C4-2B (cell line): ENCODE measurements at regions not wholly inside any gene's neighbourhood (a gene's known extent, or its start where the extent isn't known, plus 50 kb on each side); places are given as distances from the start of the nearest gene placed in this dataset.
"Not testable (repeated sequence)": the region's sequence is repeated elsewhere in the genome, so short reads cannot be mapped to it uniquely, and the experiment has no call there.

Source experiments
- H3K27ac ChIP-seq: fragments of 450-650 bp; 2 replicates; pipeline ENCODE4 v1.5.1; 2017
- ZFX ChIP-seq: fragments of 450-650 bp; IDR thresholded peaks from 2 replicates; pipeline ENCODE4 v1.6.1; 2017
- TF ChIP-seq, protein P1 (sequence below): fragments of 450-650 bp; conservative IDR thresholded peaks from 2 replicates; pipeline ENCODE4 v1.5.1; 2017; ENCODE audit warnings: mild to moderate bottlenecking

- TF ChIP-seq, protein P1, sequence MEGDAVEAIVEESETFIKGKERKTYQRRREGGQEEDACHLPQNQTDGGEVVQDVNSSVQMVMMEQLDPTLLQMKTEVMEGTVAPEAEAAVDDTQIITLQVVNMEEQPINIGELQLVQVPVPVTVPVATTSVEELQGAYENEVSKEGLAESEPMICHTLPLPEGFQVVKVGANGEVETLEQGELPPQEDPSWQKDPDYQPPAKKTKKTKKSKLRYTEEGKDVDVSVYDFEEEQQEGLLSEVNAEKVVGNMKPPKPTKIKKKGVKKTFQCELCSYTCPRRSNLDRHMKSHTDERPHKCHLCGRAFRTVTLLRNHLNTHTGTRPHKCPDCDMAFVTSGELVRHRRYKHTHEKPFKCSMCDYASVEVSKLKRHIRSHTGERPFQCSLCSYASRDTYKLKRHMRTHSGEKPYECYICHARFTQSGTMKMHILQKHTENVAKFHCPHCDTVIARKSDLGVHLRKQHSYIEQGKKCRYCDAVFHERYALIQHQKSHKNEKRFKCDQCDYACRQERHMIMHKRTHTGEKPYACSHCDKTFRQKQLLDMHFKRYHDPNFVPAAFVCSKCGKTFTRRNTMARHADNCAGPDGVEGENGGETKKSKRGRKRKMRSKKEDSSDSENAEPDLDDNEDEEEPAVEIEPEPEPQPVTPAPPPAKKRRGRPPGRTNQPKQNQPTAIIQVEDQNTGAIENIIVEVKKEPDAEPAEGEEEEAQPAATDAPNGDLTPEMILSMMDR: no peak
- no peak for TF ChIP-seq ZFX
- H3K27ac ChIP-seq: no peak overlapping the region; the same call in 1 of the 2 replicates
Measured at GRCh38 chr2:588074-588645, 89.0 kb downstream of the TMEM18 start.

- peak overlapping the region; percentile 36 for H3K27ac ChIP-seq
- TF ChIP-seq, protein P1: no peak
Measured at GRCh38 chr2:587087-587960, 89.9 kb downstream of the TMEM18 start.

- TF ChIP-seq, protein P1: no peak
- TF ChIP-seq ZFX: no peak
- H3K27ac ChIP-seq: peak overlapping the region; percentile 36
Measured at GRCh38 chr2:586641-587076, 90.5 kb downstream of the TMEM18 start.

DNA sequence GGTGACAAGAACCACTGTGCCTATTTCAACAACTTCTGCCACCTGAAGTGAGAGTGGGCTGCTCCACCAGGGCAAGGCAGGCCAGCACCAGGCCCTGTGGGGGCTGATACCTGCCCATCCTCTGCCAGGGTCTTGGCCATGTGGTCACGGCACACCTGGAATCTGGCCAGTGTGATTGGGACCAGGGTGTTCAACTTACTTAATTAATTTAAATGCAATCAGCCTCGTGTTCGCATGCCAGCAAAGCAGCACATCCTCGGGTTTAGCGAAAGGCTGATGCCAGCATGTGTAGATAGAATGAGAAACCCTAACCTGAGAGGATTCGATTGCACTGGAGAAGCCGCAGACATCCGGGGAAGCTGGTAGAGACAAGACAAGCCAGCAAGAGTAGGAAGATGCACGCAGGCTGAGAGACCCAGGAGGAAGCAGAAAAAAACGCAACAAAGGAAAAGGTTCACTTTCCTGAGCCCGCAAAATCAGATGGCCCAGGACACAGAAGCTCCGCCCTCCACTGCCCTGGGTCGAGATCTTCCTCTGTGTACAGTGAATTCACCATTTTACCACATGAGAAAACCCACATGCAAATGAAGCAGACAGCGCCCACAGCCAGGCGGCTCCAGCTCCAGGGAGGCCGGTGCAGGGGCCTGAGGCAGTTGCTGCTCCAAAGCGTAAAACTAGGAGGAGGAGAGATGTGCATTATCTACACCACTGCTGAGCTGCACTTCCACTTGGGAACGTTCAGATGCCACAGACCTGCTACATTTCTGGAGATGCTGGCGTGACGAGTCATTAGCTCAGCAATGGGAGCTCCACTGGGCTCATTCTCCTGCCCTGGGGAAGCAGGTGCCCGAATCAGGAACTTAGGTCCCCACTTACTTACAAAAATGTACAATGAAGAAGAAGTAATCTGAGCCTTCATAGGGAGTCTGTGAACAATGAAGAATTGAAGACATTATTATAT lies 92.1 kb downstream of the TMEM18 start:
- TF ChIP-seq, protein P1: no peak
- TF ChIP-seq ZFX: no peak
- peak overlapping the region; percentile 0; the same call in 1 of the 2 replicates for H3K27ac ChIP-seq

- no peak overlapping the region for H3K27ac ChIP-seq
- TF ChIP-seq, protein P1: no peak
- no peak for TF ChIP-seq ZFX
Measured at GRCh38 chr2:583666-584065, 93.5 kb downstream of the TMEM18 start.

DNA sequence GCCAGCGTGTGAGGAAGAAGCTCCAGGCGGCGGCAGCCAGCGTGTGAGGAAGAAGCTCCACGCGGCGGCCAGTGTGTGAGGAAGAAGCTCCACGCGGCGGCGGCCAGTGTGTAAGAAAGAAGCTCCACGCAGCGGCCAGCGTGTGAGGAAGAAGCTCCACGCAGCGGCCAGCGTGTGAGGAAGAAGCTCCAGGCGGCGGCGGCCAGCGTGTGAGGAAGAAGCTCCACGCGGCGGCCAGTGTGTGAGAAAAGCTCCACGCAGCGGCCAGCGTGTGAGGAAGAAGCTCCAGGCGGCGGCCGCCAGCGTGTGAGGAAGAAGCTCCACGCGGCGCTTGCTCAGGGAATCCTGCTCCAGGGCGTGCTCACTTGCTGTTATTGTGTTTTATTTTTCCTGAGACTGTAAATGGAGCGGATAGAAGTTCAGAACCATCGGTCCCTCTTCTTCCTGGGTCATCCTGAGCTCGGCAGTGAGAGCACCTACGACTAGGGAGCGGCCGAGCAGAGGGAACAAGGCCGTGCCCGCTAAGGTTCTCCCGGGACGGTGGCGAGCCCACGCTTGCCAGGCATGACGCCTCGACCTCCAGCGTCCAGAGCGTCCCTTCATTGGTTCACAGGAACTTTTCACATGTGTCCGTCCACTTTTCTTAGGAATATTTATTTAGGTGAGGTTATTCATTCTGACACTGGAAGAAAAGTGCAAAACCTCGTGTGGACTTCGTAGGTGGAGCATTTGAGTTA lies 94.2 kb downstream of the TMEM18 start:
- H3K27ac ChIP-seq: no peak overlapping the region; the same call in 1 of the 2 replicates
- no peak for TF ChIP-seq ZFX

DNA sequence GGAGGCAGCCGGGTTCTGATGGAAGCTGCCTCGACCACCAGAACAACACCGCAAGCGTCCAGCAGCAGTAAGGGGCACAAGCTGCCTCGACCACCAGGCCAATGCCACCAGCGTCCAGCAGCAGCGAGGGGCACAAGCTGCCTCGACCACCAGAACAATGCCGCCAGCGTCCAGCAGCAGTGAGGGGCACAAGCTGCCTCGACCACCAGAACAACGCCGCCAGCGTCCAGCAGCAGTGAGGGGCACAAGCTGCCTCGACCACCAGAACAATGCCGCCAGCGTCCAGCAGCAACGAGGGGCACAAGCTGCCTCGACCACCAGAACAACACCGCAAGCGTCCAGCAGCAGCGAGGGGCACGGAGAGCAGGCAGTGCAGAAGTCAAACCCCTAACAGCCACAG lies 94.9 kb downstream of the TMEM18 start:
- H3K27ac ChIP-seq: not testable (repeated sequence)
